GM23338 (cell line): ENCODE measurements at regions not wholly inside any gene's neighbourhood (a gene's known extent, or its start where the extent isn't known, plus 50 kb on each side); places are given as distances from the start of the nearest gene placed in this dataset.

Experiments
- ATAC-seq: fragments of 200-7000 bp; cut with Tn5 transposase; 3 replicates; pipeline ENCODE4 v1.9.1; 2020
- DNase-seq: peaks from one replicate; pipeline ENCODE4 v3.0.0-alpha.2; 2015; ENCODE audit warnings: low spot score
- H2AFZ ChIP-seq: fragments of 200-600 bp; sonication (generic); 2 replicates; pipeline ENCODE4 v1.8.0; 2016; ENCODE audit warnings: antibody characterized with exemption, mild to moderate bottlenecking, moderate library complexity
- H3F3A ChIP-seq: fragments of 200-600 bp; sonication (generic); replicated peaks from 2 replicates; pipeline ENCODE4 v1.8.0; 2017; ENCODE audit warnings: antibody characterized with exemption, mixed run types, low read depth
- H3K27ac ChIP-seq: fragments of 200-600 bp; sonication (generic); 2 replicates; pipeline ENCODE4 v1.6.1; 2016; ENCODE audit warnings: low read depth
- H3K27me3 ChIP-seq: fragments of 200-600 bp; sonication (generic); 2 replicates; pipeline ENCODE4 v1.8.0; 2016; ENCODE audit warnings: mild to moderate bottlenecking, mixed run types, moderate library complexity; ENCODE audit not compliant: insufficient read depth
- H3K36me3 ChIP-seq: fragments of 200-600 bp; sonication (generic); 2 replicates; pipeline ENCODE4 v1.8.0; 2016; ENCODE audit warnings: mild to moderate bottlenecking; ENCODE audit not compliant: insufficient read depth
- H3K4me1 ChIP-seq: fragments of 200-600 bp; sonication (generic); 2 replicates; pipeline ENCODE4 v1.8.0; 2016; ENCODE audit warnings: mild to moderate bottlenecking, moderate library complexity; ENCODE audit not compliant: insufficient read depth
- H3K4me2 ChIP-seq: fragments of 200-600 bp; sonication (generic); 2 replicates; pipeline ENCODE4 v1.7.1; 2017; ENCODE audit warnings: mixed run types
- H3K4me3 ChIP-seq: fragments of 200-600 bp; sonication (generic); 2 replicates; pipeline ENCODE4 v1.6.1; 2016; ENCODE audit warnings: mixed run types
- H3K79me2 ChIP-seq: fragments of 200-600 bp; sonication (generic); replicated peaks from 2 replicates; pipeline ENCODE4 v1.8.0; 2017; ENCODE audit warnings: mild to moderate bottlenecking; ENCODE audit not compliant: insufficient read depth
- H3K9me2 ChIP-seq: fragments of 200-600 bp; sonication (generic); 2 replicates; pipeline ENCODE4 v1.8.0; 2017; ENCODE audit not compliant: insufficient read depth
- H4K20me1 ChIP-seq: fragments of 200-600 bp; sonication (generic); replicated peaks from 2 replicates; pipeline ENCODE4 v1.8.0; 2017; ENCODE audit warnings: mild to moderate bottlenecking; ENCODE audit not compliant: insufficient read depth
- H3K27ac Mint-ChIP-seq: 2 replicates; pipeline ENCODE4 v1.8.0; 2020; ENCODE audit warnings: inconsistent platforms, mild to moderate bottlenecking, moderate library complexity, mixed read lengths
- H3K27me3 Mint-ChIP-seq: 3 replicates; pipeline ENCODE4 v1.8.0; 2022; ENCODE audit warnings: low read depth, mild to moderate bottlenecking, moderate library complexity, mixed read lengths, inconsistent platforms; ENCODE audit not compliant: insufficient read depth, poor library complexity
- H3K36me3 Mint-ChIP-seq: 3 replicates; pipeline ENCODE4 v1.8.0; 2021; ENCODE audit warnings: low read depth, mild to moderate bottlenecking, inconsistent platforms, moderate library complexity, mixed read lengths
- H3K4me1 Mint-ChIP-seq: 3 replicates; pipeline ENCODE4 v1.8.0; 2020; ENCODE audit warnings: mild to moderate bottlenecking, inconsistent platforms, mixed read lengths
- H3K4me3 Mint-ChIP-seq: 3 replicates; pipeline ENCODE4 v1.8.0; 2021; ENCODE audit warnings: moderate library complexity, mild to moderate bottlenecking, inconsistent platforms, mixed read lengths
- H3K9me3 Mint-ChIP-seq: 3 replicates; pipeline ENCODE4 v1.8.0; 2020; ENCODE audit warnings: moderate library complexity, mild to moderate bottlenecking, inconsistent platforms, mixed read lengths
- CREB1 ChIP-seq: fragments of 250-450 bp; sonication (Bioruptor Pico); IDR thresholded peaks from 2 replicates; pipeline ENCODE4 v1.5.0; 2020; ENCODE audit warnings: low read depth, mild to moderate bottlenecking, moderate library complexity
- CTCF ChIP-seq, 2 experiments: fragments of 200-600 bp in 1 of 2; sonication (generic) in 1 of 2; conservative IDR thresholded peaks; 2 replicates each; pipeline versions ENCODE4 v1.5.1 to v1.6.1; 2016 to 2017; ENCODE audit warnings: antibody characterized with exemption in 2 of 2, low read depth in 2 of 2, mild to moderate bottlenecking in 2 of 2, moderate library complexity in 1 of 2
- ETS1 ChIP-seq: IDR thresholded peaks from 2 replicates; pipeline ENCODE4 v1.6.1; 2016; ENCODE audit warnings: antibody characterized with exemption
- EZH2 ChIP-seq: fragments of 200-600 bp; sonication (generic); IDR thresholded peaks from one replicate; pipeline ENCODE4 v1.8.0; 2017; ENCODE audit warnings: antibody characterized with exemption, mild to moderate bottlenecking, low read depth; ENCODE audit not compliant: unreplicated experiment
- EZH2phosphoT487 ChIP-seq: fragments of 200-600 bp; sonication (generic); IDR thresholded peaks from one replicate; pipeline ENCODE4 v1.8.1; 2018; ENCODE audit warnings: antibody characterized with exemption; ENCODE audit not compliant: unreplicated experiment
- JUNB ChIP-seq: IDR thresholded peaks from one replicate; pipeline ENCODE4 v1.6.1; 2016; ENCODE audit warnings: antibody characterized with exemption; ENCODE audit not compliant: unreplicated experiment
- POLR2AphosphoS5 ChIP-seq: IDR thresholded peaks from 2 replicates; pipeline ENCODE4 v1.6.1; 2016; ENCODE audit warnings: antibody characterized with exemption, low read depth
- REST ChIP-seq: IDR thresholded peaks from one replicate; pipeline ENCODE4 v1.6.1; 2018; ENCODE audit warnings: antibody characterized with exemption; ENCODE audit not compliant: unreplicated experiment
- STAT1 ChIP-seq: IDR thresholded peaks from one replicate; pipeline ENCODE4 v1.6.1; 2016; ENCODE audit warnings: antibody characterized with exemption; ENCODE audit not compliant: unreplicated experiment
- ZNF114 ChIP-seq: fragments of 250-450 bp; sonication (Bioruptor Pico); IDR thresholded peaks from 2 replicates; pipeline ENCODE4 v1.5.0; 2020; ENCODE audit warnings: mild to moderate bottlenecking, moderate library complexity
- ZNF462 ChIP-seq: fragments of 250-450 bp; sonication (Bioruptor Pico); IDR thresholded peaks from 2 replicates; pipeline ENCODE4 v1.5.0; 2020; ENCODE audit warnings: mild to moderate bottlenecking, moderate library complexity

GRCh38 chr14:36455241-36455627 lies 64.8 kb downstream of the NKX2-1 start:
- H3K4me3 ChIP-seq = no peak overlapping the region
- Mint-ChIP-seq H3K27me3 (peaks cover 7% of the 10 kb centered on the region), H3K4me1 (peaks cover 16% of the 10 kb centered on the region), H3K4me3 (no peak overlapping the region), H3K27ac (no peak overlapping the region), H3K9me3 (no peaks in the 10 kb centered on the region; the same call in 2 of the 3 replicates), H3K36me3 (no peaks in the 10 kb centered on the region)
- ATAC-seq (no peak), DNase-seq (no peak)
- no peak overlapping the region for H2AFZ ChIP-seq
- no peaks in the 10 kb centered on the region for H3F3A ChIP-seq
- no peaks in the 10 kb centered on the region for H4K20me1 ChIP-seq
- no peaks in the 10 kb centered on the region for H3K27me3 ChIP-seq
- no peaks in the 10 kb centered on the region for H3K79me2 ChIP-seq
- TF ChIP-seq ETS1 (no peak), EZH2 (no peak), CTCF (conservative IDR thresholded peaks at IDR 0.05; ENCODE audit: low read depth in 2 of 2) (no peak), JUNB (no peak), ZNF114 (no peak), CREB1 (CRISPR knock-in tag) (no peak), REST (no peak), STAT1 (no peak), ZNF462 (CRISPR knock-in tag) (no peak), POLR2AphosphoS5 (no peak), EZH2phosphoT487 (no peak)
- H3K27ac ChIP-seq = no peak overlapping the region
- 0 out of 2 replicates have a peak, but pooled peaks cover 2% of the 10 kb centered on the region for H3K9me2 ChIP-seq
- H3K36me3 ChIP-seq = no peaks in the 10 kb centered on the region
- peaks cover 10% of the 10 kb centered on the region for H3K4me1 ChIP-seq
- no peak overlapping the region for H3K4me2 ChIP-seq
